ENCODE measurements at regions not wholly inside any gene's neighbourhood (a gene's known extent, or its start where the extent isn't known, plus 50 kb on each side); places are given as distances from the start of the nearest gene placed in this dataset.

DNA sequence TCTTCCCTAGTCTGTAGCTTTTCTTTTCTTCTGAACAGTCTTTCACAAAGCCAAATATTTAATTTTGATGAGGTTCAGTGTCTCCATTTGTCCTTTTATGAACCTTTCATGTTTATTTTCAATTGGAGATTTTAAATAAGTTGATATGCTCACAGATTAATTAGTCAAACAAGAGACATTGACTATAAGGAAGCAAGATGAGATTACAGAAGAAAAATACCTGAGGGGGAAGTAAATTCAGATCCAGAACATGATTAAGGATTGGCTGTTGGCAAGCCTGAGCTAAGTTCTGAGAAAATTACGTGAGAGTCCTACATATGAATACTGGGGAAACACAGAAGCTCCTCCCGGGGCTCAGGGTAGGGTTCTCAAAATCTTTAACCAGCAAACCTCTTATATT is 1039.8 kb upstream of the SEMA6A start (continued):
- TF ChIP-seq, protein P1, sequence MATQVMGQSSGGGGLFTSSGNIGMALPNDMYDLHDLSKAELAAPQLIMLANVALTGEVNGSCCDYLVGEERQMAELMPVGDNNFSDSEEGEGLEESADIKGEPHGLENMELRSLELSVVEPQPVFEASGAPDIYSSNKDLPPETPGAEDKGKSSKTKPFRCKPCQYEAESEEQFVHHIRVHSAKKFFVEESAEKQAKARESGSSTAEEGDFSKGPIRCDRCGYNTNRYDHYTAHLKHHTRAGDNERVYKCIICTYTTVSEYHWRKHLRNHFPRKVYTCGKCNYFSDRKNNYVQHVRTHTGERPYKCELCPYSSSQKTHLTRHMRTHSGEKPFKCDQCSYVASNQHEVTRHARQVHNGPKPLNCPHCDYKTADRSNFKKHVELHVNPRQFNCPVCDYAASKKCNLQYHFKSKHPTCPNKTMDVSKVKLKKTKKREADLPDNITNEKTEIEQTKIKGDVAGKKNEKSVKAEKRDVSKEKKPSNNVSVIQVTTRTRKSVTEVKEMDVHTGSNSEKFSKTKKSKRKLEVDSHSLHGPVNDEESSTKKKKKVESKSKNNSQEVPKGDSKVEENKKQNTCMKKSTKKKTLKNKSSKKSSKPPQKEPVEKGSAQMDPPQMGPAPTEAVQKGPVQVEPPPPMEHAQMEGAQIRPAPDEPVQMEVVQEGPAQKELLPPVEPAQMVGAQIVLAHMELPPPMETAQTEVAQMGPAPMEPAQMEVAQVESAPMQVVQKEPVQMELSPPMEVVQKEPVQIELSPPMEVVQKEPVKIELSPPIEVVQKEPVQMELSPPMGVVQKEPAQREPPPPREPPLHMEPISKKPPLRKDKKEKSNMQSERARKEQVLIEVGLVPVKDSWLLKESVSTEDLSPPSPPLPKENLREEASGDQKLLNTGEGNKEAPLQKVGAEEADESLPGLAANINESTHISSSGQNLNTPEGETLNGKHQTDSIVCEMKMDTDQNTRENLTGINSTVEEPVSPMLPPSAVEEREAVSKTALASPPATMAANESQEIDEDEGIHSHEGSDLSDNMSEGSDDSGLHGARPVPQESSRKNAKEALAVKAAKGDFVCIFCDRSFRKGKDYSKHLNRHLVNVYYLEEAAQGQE (IDR thresholded peaks at IDR 0.05; ENCODE audit: unreplicated experiment), result no peak
- TF ChIP-seq, protein P2, sequence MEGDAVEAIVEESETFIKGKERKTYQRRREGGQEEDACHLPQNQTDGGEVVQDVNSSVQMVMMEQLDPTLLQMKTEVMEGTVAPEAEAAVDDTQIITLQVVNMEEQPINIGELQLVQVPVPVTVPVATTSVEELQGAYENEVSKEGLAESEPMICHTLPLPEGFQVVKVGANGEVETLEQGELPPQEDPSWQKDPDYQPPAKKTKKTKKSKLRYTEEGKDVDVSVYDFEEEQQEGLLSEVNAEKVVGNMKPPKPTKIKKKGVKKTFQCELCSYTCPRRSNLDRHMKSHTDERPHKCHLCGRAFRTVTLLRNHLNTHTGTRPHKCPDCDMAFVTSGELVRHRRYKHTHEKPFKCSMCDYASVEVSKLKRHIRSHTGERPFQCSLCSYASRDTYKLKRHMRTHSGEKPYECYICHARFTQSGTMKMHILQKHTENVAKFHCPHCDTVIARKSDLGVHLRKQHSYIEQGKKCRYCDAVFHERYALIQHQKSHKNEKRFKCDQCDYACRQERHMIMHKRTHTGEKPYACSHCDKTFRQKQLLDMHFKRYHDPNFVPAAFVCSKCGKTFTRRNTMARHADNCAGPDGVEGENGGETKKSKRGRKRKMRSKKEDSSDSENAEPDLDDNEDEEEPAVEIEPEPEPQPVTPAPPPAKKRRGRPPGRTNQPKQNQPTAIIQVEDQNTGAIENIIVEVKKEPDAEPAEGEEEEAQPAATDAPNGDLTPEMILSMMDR (conservative IDR thresholded peaks at IDR 0.05; ENCODE audit: low read depth in 2 of 2), result no peak
- TF ChIP-seq CREB1 (CRISPR knock-in tag; IDR thresholded peaks at IDR 0.05; ENCODE audit: low read depth) (no peak), POLR2AphosphoS5 (IDR thresholded peaks at IDR 0.05; ENCODE audit: low read depth) (no peak), EZH2 (IDR thresholded peaks at IDR 0.05; ENCODE audit: low read depth, unreplicated experiment) (no peak), NANOG (IDR thresholded peaks at IDR 0.05; ENCODE audit: borderline replicate concordance) (no peak), ZNF331 (CRISPR knock-in tag; IDR thresholded peaks at IDR 0.05; ENCODE audit: low read depth) (no peak), EZH2phosphoT487 (IDR thresholded peaks at IDR 0.05; ENCODE audit: unreplicated experiment) (no peak), JUNB (IDR thresholded peaks at IDR 0.05; ENCODE audit: unreplicated experiment) (no peak), ZNF114 (CRISPR knock-in tag; IDR thresholded peaks at IDR 0.05) (no peak)
- TF ChIP-seq, protein P3, sequence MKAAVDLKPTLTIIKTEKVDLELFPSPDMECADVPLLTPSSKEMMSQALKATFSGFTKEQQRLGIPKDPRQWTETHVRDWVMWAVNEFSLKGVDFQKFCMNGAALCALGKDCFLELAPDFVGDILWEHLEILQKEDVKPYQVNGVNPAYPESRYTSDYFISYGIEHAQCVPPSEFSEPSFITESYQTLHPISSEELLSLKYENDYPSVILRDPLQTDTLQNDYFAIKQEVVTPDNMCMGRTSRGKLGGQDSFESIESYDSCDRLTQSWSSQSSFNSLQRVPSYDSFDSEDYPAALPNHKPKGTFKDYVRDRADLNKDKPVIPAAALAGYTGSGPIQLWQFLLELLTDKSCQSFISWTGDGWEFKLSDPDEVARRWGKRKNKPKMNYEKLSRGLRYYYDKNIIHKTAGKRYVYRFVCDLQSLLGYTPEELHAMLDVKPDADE (IDR thresholded peaks at IDR 0.05), result no peak

DNA sequence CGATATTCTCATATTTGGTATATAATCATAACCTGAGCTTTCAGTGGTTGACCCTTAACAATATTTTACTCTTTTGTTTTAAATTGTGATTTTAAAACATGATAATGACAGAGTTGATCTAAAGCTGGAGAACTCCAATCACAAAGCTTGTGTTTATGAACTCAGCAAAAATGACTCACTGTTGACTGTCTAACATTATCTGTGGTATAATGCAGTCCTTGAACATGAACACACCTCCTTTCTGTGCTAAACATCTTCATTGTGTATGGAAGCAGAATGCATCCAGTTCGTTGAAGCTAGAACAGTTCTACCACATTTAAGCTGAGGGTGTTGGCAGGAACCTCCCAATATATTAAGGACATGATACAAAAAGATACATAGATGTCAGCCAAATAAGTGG is 1030.2 kb upstream of the SEMA6A start:
- DNase-seq (ENCODE audit: low spot score) (no peak), ATAC-seq (no peak)
- Histone ChIP-seq H3K27me3 (ENCODE audit: insufficient read depth) (no peaks in the 10 kb centered on the region), H3K79me2 (replicated peaks; ENCODE audit: insufficient read depth) (no peaks in the 10 kb centered on the region), H3K4me1 (ENCODE audit: insufficient read depth) (no peaks in the 10 kb centered on the region), H3K9me2 (ENCODE audit: insufficient read depth) (no peaks in the 10 kb centered on the region), H3K27ac (ENCODE audit: low read depth) (no peak overlapping the region), H3F3A (replicated peaks; ENCODE audit: low read depth) (no peaks in the 10 kb centered on the region), H4K20me1 (replicated peaks; ENCODE audit: insufficient read depth) (no peaks in the 10 kb centered on the region), H3K4me3 (no peak overlapping the region), H2AFZ (no peak overlapping the region), H3K4me2 (no peak overlapping the region), H3K36me3 (ENCODE audit: insufficient read depth) (no peaks in the 10 kb centered on the region)
- no peaks in the 10 kb centered on the region for H3K4me1 Mint-ChIP-seq
- H3K4me3 Mint-ChIP-seq, result no peak overlapping the region
- peaks cover 10% of the 10 kb centered on the region; the same call in 1 of the 3 replicates for H3K9me3 Mint-ChIP-seq
- H3K27ac Mint-ChIP-seq, result no peak overlapping the region
- H3K27me3 Mint-ChIP-seq (ENCODE audit: insufficient read depth, low read depth, poor library complexity), result no peaks in the 10 kb centered on the region
- H3K36me3 Mint-ChIP-seq (ENCODE audit: low read depth), result no peaks in the 10 kb centered on the region
- TF ChIP-seq ZNF114 (CRISPR knock-in tag; IDR thresholded peaks at IDR 0.05) (no peak), EZH2phosphoT487 (IDR thresholded peaks at IDR 0.05; ENCODE audit: unreplicated experiment) (no peak), EZH2 (IDR thresholded peaks at IDR 0.05; ENCODE audit: low read depth, unreplicated experiment) (no peak), STAT1 (IDR thresholded peaks at IDR 0.05; ENCODE audit: unreplicated experiment) (no peak), CREB1 (CRISPR knock-in tag; IDR thresholded peaks at IDR 0.05; ENCODE audit: low read depth) (no peak), JUNB (IDR thresholded peaks at IDR 0.05; ENCODE audit: unreplicated experiment) (no peak), POLR2AphosphoS5 (IDR thresholded peaks at IDR 0.05; ENCODE audit: low read depth) (no peak)
- TF ChIP-seq, protein P4, sequence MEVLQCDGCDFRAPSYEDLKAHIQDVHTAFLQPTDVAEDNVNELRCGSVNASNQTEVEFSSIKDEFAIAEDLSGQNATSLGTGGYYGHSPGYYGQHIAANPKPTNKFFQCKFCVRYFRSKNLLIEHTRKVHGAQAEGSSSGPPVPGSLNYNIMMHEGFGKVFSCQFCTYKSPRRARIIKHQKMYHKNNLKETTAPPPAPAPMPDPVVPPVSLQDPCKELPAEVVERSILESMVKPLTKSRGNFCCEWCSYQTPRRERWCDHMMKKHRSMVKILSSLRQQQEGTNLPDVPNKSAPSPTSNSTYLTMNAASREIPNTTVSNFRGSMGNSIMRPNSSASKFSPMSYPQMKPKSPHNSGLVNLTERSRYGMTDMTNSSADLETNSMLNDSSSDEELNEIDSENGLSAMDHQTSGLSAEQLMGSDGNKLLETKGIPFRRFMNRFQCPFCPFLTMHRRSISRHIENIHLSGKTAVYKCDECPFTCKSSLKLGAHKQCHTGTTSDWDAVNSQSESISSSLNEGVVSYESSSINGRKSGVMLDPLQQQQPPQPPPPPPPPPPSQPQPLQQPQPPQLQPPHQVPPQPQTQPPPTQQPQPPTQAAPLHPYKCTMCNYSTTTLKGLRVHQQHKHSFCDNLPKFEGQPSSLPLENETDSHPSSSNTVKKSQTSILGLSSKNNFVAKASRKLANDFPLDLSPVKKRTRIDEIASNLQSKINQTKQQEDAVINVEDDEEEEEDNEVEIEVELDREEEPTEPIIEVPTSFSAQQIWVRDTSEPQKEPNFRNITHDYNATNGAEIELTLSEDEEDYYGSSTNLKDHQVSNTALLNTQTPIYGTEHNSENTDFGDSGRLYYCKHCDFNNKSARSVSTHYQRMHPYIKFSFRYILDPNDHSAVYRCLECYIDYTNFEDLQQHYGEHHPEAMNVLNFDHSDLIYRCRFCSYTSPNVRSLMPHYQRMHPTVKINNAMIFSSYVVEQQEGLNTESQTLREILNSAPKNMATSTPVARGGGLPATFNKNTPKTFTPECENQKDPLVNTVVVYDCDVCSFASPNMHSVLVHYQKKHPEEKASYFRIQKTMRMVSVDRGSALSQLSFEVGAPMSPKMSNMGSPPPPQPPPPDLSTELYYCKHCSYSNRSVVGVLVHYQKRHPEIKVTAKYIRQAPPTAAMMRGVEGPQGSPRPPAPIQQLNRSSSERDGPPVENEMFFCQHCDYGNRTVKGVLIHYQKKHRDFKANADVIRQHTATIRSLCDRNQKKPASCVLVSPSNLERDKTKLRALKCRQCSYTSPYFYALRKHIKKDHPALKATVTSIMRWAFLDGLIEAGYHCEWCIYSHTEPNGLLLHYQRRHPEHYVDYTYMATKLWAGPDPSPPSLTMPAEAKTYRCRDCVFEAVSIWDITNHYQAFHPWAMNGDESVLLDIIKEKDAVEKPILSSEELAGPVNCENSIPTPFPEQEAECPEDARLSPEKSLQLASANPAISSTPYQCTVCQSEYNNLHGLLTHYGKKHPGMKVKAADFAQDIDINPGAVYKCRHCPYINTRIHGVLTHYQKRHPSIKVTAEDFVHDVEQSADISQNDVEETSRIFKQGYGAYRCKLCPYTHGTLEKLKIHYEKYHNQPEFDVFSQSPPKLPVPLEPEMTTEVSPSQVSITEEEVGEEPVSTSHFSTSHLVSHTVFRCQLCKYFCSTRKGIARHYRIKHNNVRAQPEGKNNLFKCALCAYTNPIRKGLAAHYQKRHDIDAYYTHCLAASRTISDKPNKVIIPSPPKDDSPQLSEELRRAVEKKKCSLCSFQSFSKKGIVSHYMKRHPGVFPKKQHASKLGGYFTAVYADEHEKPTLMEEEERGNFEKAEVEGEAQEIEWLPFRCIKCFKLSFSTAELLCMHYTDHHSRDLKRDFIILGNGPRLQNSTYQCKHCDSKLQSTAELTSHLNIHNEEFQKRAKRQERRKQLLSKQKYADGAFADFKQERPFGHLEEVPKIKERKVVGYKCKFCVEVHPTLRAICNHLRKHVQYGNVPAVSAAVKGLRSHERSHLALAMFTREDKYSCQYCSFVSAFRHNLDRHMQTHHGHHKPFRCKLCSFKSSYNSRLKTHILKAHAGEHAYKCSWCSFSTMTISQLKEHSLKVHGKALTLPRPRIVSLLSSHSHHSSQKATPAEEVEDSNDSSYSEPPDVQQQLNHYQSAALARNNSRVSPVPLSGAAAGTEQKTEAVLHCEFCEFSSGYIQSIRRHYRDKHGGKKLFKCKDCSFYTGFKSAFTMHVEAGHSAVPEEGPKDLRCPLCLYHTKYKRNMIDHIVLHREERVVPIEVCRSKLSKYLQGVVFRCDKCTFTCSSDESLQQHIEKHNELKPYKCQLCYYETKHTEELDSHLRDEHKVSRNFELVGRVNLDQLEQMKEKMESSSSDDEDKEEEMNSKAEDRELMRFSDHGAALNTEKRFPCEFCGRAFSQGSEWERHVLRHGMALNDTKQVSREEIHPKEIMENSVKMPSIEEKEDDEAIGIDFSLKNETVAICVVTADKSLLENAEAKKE (CRISPR knock-in tag; IDR thresholded peaks at IDR 0.05), result no peak

All from GM23338 (cell line).